ENCODE measurements at regions not wholly inside any gene's neighbourhood (a gene's known extent, or its start where the extent isn't known, plus 50 kb on each side); places are given as distances from the start of the nearest gene placed in this dataset.

- TF ChIP-seq, protein P1, sequence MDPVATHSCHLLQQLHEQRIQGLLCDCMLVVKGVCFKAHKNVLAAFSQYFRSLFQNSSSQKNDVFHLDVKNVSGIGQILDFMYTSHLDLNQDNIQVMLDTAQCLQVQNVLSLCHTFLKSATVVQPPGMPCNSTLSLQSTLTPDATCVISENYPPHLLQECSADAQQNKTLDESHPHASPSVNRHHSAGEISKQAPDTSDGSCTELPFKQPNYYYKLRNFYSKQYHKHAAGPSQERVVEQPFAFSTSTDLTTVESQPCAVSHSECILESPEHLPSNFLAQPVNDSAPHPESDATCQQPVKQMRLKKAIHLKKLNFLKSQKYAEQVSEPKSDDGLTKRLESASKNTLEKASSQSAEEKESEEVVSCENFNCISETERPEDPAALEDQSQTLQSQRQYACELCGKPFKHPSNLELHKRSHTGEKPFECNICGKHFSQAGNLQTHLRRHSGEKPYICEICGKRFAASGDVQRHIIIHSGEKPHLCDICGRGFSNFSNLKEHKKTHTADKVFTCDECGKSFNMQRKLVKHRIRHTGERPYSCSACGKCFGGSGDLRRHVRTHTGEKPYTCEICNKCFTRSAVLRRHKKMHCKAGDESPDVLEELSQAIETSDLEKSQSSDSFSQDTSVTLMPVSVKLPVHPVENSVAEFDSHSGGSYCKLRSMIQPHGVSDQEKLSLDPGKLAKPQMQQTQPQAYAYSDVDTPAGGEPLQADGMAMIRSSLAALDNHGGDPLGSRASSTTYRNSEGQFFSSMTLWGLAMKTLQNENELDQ (tag by site-specific recombination; IDR thresholded peaks at IDR 0.05; ENCODE audit: low read depth): no peak
- no peak for TF ChIP-seq SCRT2 (tag by site-specific recombination; IDR thresholded peaks at IDR 0.05)
- TF ChIP-seq ZNF274 (IDR thresholded peaks at IDR 0.05; ENCODE audit: low read length): no peak
- no peak for TF ChIP-seq ZNF274 (tag by site-specific recombination; IDR thresholded peaks at IDR 0.05; ENCODE audit: borderline replicate concordance)
- no peak for TF ChIP-seq SETDB1 (IDR thresholded peaks at IDR 0.05; ENCODE audit: insufficient read length, low read length)
- TF ChIP-seq ZBTB6 (tag by site-specific recombination; IDR thresholded peaks at IDR 0.05): no peak
Measured at GRCh38 chr5:103904651-103905050, 342.1 kb upstream of the NUDT12 start (continued).

GRCh38 chr5:103902893-103903292, 340.3 kb upstream of the NUDT12 start:
- CTCF ChIA-PET: interaction anchor here (1.2 kb wide), 1 partner anchor 16 kb away, joined by 3 read pairs; no protein-coding TSS in a partner anchor
- TF ChIP-seq KLF1 (tag by site-specific recombination; IDR thresholded peaks at IDR 0.05) (no peak), HOXC10 (CRISPR knock-in tag; IDR thresholded peaks at IDR 0.05) (no peak), ZNF626 (tag by site-specific recombination; IDR thresholded peaks at IDR 0.05) (no peak), ZNF558 (tag by site-specific recombination; IDR thresholded peaks at IDR 0.05) (no peak)
- Histone ChIP-seq H3K4me1 (ENCODE audit: control insufficient read depth, insufficient read depth, low read length) (no peaks in the 10 kb centered on the region), H3K9me3 (ENCODE audit: control insufficient read depth, insufficient read depth, low read depth, low read length) (no peaks in the 10 kb centered on the region), H3K4me3 (ENCODE audit: low read depth, low read length) (no peak overlapping the region), H3K27ac (ENCODE audit: extremely low read depth, low read depth, low read length) (no peak overlapping the region), H3K36me3 (ENCODE audit: control insufficient read depth in 2 of 2, insufficient read depth in 1 of 2, low read length in 2 of 2) (no peaks in the 10 kb centered on the region)
- POLR2A ChIA-PET: no interaction called here

- no peaks in the 10 kb centered on the region for H3K9me3 ChIP-seq (ENCODE audit: control insufficient read depth, insufficient read depth, low read depth, low read length)
- ChIA-PET CTCF (no interaction called here), POLR2A (no interaction called here)
- no peak overlapping the region for H3K27ac ChIP-seq (ENCODE audit: extremely low read depth, low read depth, low read length)
- no peak overlapping the region for H3K4me3 ChIP-seq (ENCODE audit: low read depth, low read length)
- H3K4me1 ChIP-seq (ENCODE audit: control insufficient read depth, insufficient read depth, low read length): no peaks in the 10 kb centered on the region
- H3K36me3 ChIP-seq (ENCODE audit: control insufficient read depth in 2 of 2, insufficient read depth in 1 of 2, low read length in 2 of 2): no peaks in the 10 kb centered on the region
- no peak for TF ChIP-seq GLIS1 (tag by site-specific recombination; IDR thresholded peaks at IDR 0.05)
- no peak for TF ChIP-seq ZNF558 (tag by site-specific recombination; IDR thresholded peaks at IDR 0.05)
- TF ChIP-seq, protein P2, sequence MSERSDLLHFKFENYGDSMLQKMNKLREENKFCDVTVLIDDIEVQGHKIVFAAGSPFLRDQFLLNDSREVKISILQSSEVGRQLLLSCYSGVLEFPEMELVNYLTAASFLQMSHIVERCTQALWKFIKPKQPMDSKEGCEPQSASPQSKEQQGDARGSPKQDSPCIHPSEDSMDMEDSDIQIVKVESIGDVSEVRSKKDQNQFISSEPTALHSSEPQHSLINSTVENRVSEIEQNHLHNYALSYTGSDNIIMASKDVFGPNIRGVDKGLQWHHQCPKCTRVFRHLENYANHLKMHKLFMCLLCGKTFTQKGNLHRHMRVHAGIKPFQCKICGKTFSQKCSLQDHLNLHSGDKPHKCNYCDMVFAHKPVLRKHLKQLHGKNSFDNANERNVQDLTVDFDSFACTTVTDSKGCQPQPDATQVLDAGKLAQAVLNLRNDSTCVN (tag by site-specific recombination; optimal IDR thresholded peaks at IDR 0.05): no peak
- TF ChIP-seq ZFP41 (tag by site-specific recombination; IDR thresholded peaks at IDR 0.05; ENCODE audit: borderline replicate concordance): no peak
- TF ChIP-seq ZNF518A (tag by site-specific recombination; conservative IDR thresholded peaks at IDR 0.05; ENCODE audit: low read depth): no peak
- no peak for TF ChIP-seq ZNF266 (tag by site-specific recombination; IDR thresholded peaks at IDR 0.05; ENCODE audit: low read depth)
- no peak for TF ChIP-seq GLI4 (tag by site-specific recombination; IDR thresholded peaks at IDR 0.05)
- TF ChIP-seq, protein P3, sequence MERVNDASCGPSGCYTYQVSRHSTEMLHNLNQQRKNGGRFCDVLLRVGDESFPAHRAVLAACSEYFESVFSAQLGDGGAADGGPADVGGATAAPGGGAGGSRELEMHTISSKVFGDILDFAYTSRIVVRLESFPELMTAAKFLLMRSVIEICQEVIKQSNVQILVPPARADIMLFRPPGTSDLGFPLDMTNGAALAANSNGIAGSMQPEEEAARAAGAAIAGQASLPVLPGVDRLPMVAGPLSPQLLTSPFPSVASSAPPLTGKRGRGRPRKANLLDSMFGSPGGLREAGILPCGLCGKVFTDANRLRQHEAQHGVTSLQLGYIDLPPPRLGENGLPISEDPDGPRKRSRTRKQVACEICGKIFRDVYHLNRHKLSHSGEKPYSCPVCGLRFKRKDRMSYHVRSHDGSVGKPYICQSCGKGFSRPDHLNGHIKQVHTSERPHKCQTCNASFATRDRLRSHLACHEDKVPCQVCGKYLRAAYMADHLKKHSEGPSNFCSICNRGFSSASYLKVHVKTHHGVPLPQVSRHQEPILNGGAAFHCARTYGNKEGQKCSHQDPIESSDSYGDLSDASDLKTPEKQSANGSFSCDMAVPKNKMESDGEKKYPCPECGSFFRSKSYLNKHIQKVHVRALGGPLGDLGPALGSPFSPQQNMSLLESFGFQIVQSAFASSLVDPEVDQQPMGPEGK (tag by site-specific recombination; IDR thresholded peaks at IDR 0.05): no peak
- no peak for TF ChIP-seq SALL2 (tag by site-specific recombination; IDR thresholded peaks at IDR 0.05; ENCODE audit: borderline replicate concordance)
- TF ChIP-seq ZNF112 (tag by site-specific recombination; IDR thresholded peaks at IDR 0.05): no peak
- no peak for TF ChIP-seq GLI2 (tag by site-specific recombination; IDR thresholded peaks at IDR 0.05; ENCODE audit: borderline replicate concordance, low read depth)
- no peak for TF ChIP-seq TCF7L2 (IDR thresholded peaks at IDR 0.05; ENCODE audit: borderline replicate concordance, low read depth, low read length)
Measured at GRCh38 chr5:103901885-103902284, 339.3 kb upstream of the NUDT12 start.

Data from HEK293 (cell line).